ENCODE measurements at regions not wholly inside any gene's neighbourhood (a gene's known extent, or its start where the extent isn't known, plus 50 kb on each side); places are given as distances from the start of the nearest gene placed in this dataset.

DNA sequence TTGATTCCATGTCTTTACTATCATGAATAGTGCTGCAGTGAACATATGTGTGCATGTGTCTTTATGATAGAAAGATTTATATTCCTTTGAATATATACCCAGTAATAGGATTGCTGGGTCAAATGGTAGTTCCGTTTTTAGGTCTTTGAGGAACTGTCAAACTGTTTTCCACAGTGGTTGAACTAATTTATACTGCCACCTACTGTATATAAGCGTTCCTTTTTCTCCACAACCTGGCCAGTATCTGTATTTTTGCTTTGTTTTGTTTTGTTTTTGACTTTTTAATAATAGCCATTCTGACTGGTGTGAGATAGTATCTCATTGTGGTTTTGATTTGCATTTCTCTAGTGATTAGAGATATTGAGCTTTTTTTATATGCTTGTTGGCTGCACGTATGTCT lies 641.6 kb downstream of the SUCLG1 start:
- BruUV-seq (replicated peaks): no TSS peak
- no peak overlapping the region for H3K4me3 ChIP-seq
- no peaks in the 10 kb centered on the region for H3K79me2 ChIP-seq (ENCODE audit: control insufficient read depth, insufficient read depth, low read length)
- H3K9ac ChIP-seq (ENCODE audit: insufficient read depth in 1 of 2, low read depth in 2 of 2, low read length in 2 of 2): no peak overlapping the region
- CTCF ChIA-PET (ENCODE audit: low intra/inter-chr PET ratio): no interaction called here
- intact Hi-C loops (cut with micrococcal nuclease) (loop anchor here (1.0 to 10.0 kb wide), 4 partner anchors 35 to 473 kb away; no protein-coding TSS in a partner anchor), in situ Hi-C loops (cut with MboI) (loop anchor here (10.0 kb wide), 1 partner anchor 257 kb away; no protein-coding TSS in a partner anchor)
- no peaks in the 10 kb centered on the region for H3K9me1 ChIP-seq (ENCODE audit: control insufficient read depth, insufficient read depth, low read length)
- H3K27ac ChIP-seq (ENCODE audit: extremely low read depth, low read depth, low read length): no peak overlapping the region
- H2AFZ ChIP-seq (ENCODE audit: low read depth, low read length): no peak overlapping the region
- H3K4me1 ChIP-seq (replicated peaks in 1 of 2; ENCODE audit: control insufficient read depth in 2 of 2, insufficient read depth in 2 of 2, low read length in 2 of 2): no peaks in the 10 kb centered on the region
- H3K36me3 ChIP-seq (ENCODE audit: control insufficient read depth, insufficient read depth, low read length): no peaks in the 10 kb centered on the region
- no peaks in the 10 kb centered on the region for H3K9me3 ChIP-seq (replicated peaks; ENCODE audit: control insufficient read depth, insufficient read depth, low read depth, low read length)
- ATAC-seq (peak; percentile 87), FAIRE-seq (peak; percentile 52), DNase-seq (ENCODE audit: extremely low read depth in 1 of 4, low spot score in 3 of 4) (peak in 1 of 4 experiments; percentile 24)
- no peak overlapping the region for H3K4me2 ChIP-seq (ENCODE audit: insufficient read depth, low read length)
- POLR2A ChIA-PET: no interaction called here
- H3K27me3 ChIP-seq (ENCODE audit: control insufficient read depth in 2 of 2, insufficient read depth in 2 of 2, low read length in 2 of 2): no peaks in the 10 kb centered on the region
- no peaks in the 10 kb centered on the region for H4K20me1 ChIP-seq (replicated peaks; ENCODE audit: control insufficient read depth, insufficient read depth, low read length)
- 11% methylated on average over 3 of the region's 3 CpGs for whole genome bisulfite sequencing (ENCODE audit: insufficient coverage, low coverage, missing lambda C conversion rate)
- TF ChIP-seq TEAD1 (CRISPR knock-in tag; IDR thresholded peaks at IDR 0.05) (no peak), E2F1 (CRISPR knock-in tag; IDR thresholded peaks at IDR 0.05) (no peak), BCL6 (CRISPR knock-in tag; IDR thresholded peaks at IDR 0.05) (no peak), TGIF2 (CRISPR knock-in tag; IDR thresholded peaks at IDR 0.05) (no peak), USF2 (CRISPR knock-in tag; IDR thresholded peaks at IDR 0.05) (no peak), ID3 (CRISPR knock-in tag; IDR thresholded peaks at IDR 0.05) (no peak), ID3 (tag; IDR thresholded peaks at IDR 0.05) (no peak), MYBL2 (IDR thresholded peaks at IDR 0.05; ENCODE audit: low read depth) (0 out of 2 replicates have a peak, but pooled peaks have one; percentile 21), MYBL2 (CRISPR knock-in tag; IDR thresholded peaks at IDR 0.05; ENCODE audit: borderline replicate concordance) (no peak), SMARCC2 (IDR thresholded peaks at IDR 0.05; ENCODE audit: low read depth) (no peak), TCFL5 (CRISPR knock-in tag; conservative IDR thresholded peaks at IDR 0.05) (no peak), CBFA2T2 (conservative IDR thresholded peaks at IDR 0.05) (no peak), SMC3 (conservative IDR thresholded peaks at IDR 0.05; ENCODE audit: insufficient read depth, low read depth, low read length) (0 out of 2 replicates have a peak, but pooled peaks have one; percentile 26), ETS2 (tag; IDR thresholded peaks at IDR 0.05; ENCODE audit: borderline replicate concordance, poor library complexity, severe bottlenecking) (no peak), KDM4B (IDR thresholded peaks at IDR 0.05; ENCODE audit: borderline replicate concordance in 2 of 2, low read depth in 1 of 2) (no peak), FOXK2 (conservative IDR thresholded peaks at IDR 0.05 in 1 of 2, IDR thresholded peaks at IDR 0.05 in 1 of 2; ENCODE audit: low read depth in 2 of 2) (0 out of 4 replicates have a peak, but pooled peaks of 1 of the 2 experiments have one; percentile 21), HMG20A (CRISPR knock-in tag; conservative IDR thresholded peaks at IDR 0.05) (no peak)
- TF ChIP-seq, protein P1, sequence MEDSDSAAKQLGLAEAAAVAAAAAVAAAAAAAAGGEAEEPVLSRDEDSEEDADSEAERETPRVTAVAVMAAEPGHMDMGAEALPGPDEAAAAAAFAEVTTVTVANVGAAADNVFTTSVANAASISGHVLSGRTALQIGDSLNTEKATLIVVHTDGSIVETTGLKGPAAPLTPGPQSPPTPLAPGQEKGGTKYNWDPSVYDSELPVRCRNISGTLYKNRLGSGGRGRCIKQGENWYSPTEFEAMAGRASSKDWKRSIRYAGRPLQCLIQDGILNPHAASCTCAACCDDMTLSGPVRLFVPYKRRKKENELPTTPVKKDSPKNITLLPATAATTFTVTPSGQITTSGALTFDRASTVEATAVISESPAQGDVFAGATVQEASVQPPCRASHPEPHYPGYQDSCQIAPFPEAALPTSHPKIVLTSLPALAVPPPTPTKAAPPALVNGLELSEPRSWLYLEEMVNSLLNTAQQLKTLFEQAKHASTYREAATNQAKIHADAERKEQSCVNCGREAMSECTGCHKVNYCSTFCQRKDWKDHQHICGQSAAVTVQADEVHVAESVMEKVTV (CRISPR knock-in tag; IDR thresholded peaks at IDR 0.05): peak; percentile 41; the same call in 1 of the 2 replicates
